Endothelial cell of hepatic sinusoid (primary cell): ENCODE measurements at regions not wholly inside any gene's neighbourhood (a gene's known extent, or its start where the extent isn't known, plus 50 kb on each side); places are given as distances from the start of the nearest gene placed in this dataset.

ENCODE experiments used
- in situ Hi-C: cut with HindIII; loops from 2 replicates; pipeline ENCODE4 v1.10.0; 2017; ENCODE audit warnings: low sequenced_read_pairs

DNA sequence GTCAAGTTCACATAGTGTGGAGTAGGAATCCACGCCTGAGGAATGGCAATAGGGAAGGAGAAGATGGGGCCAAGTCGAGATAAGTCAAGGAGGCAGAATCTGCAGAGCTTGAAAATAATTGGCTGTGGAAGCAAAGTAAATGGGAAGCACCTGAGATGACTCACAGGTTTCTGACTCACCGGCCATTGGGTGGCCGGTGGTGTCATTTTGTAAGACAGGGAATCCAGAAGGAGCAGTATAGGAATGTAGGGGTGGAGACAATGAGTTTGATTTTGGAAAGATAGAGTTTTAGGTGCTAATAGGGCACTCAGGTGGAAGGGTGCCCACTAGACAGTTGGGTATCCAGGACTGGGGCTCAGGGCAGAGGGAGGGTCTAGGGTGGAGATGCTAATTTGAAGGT, 201.0 kb upstream of the MAMLD1 start:
- in situ Hi-C loops = no loop called here

DNA sequence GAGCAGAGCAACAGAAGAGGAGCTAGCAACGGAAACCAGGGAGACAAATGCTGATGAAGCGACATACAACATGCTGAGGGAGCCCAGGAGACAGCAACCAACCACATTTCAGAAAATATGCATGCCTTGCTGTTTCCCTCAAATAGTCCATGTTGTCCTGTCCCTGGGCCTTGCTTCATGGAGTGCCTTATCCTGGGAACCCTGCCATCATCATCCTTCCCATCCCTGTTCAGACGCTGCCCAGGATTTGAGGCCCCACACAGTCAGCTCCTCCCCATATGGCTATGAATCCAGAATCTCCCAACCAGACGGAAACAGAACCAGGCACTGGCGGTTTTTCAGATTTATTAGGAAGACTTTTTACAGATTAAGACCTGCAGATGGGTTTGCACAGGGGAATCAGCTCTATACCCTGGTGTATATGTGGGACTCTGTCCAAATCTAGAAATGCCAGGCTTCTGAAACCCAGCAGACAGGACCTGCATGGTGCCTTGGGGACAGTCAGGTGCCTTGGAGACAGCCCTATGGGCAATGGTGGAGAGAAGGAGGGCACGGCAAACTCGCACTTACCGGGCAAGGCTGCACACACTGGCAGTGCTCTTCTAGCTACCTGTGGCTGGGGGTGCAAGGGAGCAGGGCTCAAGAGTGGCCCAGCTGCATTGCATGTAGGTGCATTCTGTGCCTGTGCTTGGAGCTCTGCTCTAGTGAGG, 199.7 kb upstream of the MAMLD1 start:
- in situ Hi-C loops = no loop called here

DNA sequence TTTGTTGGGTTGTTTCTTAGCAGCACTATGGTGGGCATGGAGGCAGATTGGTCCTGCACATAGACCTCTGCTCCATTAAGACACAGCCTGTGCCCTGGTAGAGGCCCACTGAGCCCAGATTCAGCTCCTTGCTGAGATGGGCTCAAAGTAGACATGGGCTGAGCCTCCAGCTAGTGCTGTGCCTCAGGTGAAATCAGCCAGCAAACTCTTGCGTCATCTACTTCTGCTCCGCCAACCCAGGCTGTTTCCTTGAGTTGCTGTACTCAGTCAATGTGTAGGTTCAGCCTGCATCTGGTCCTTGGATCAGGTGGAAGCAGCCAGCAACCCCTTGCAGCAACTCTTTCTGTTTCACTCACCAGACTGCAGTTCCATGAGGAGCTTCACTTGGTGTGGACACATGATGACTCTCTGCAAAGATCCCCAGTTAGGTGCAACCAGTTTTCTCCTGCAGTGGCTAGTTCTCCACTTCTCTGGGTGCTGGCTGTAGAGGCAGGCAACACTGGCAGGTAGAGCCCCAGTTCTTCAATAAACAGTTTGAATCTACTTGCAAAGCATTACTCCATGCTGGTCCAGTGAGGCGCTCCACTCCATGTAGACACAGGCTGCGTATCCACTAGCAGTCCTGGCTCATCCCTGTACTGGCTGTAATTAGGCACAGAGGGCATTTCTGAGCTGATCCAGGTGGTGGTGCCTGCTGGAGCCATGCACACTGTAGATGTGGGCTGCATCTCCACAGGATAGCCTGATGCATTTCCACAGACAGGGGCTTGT, 199.0 kb upstream of the MAMLD1 start:
- in situ Hi-C loops = no loop called here

DNA sequence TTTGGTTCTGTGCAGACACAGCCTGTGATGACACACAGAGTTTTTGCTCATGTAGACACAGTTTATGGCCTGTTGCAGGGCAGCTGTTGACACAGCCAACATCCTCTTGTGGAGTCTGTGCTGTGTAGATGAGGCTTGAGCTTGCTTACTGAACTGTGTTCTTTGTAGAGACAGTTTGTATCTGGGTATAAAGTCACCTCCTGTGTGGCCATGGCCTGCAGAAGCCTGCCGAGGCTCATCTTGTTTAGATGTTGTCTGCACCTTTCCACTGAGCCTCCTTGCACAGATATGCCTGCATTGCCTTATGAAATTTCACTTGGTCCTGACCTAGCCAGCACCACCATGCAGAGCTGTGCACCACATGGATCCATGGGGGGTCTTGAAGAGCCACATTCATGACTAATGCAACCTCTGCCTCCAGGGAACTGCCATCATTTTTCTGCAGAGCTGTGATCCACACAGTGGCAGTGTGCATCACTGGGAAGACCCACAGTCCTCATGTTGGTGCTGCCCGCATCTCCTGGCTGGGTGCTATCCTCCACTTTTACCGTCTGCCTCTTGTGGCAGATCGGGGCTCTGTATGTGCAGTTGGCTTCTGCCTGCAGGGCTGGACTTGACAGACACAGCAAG, 198.0 kb upstream of the MAMLD1 start:
- in situ Hi-C loops = no loop called here

DNA sequence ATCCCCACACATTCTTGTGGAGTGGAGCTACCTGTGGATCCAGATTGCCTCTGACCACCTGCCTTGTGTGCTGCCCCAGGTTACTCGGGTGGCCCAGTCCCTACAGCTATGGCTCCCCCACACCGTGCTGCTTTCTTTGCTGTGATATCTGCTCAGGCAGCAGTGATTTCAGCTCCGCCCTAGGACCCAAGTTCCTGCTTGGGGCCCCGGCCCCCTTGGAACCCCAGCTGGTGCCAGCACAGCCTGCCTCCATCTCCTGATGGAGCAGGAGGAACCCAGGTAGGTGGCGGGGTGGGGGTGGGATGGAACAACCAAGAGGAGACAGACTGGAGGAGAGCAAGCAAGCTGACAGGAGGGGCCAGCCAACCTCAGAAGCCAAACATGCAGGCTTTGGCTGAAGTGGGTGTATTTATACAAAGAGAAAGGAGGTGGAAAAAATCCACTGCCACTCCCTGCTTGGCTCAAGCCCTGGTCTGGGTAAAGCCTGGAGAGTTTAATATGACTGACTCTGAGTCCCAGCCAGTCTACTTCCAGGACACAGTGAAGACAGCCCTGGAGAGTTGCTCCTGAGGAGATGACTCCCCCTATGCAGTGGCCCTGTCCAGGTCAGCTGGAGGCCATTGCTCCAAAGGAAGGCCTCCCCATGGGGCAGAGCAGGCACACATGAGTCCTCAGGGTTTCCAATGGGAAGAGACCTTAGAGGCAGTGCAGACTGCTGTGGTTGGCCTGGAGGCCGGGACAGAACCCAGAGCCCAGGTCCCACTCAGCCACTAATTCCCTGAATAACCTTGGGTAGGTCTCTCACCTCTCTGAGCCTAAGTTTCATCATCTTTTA, 197.1 kb upstream of the MAMLD1 start:
- in situ Hi-C loops = no loop called here

DNA sequence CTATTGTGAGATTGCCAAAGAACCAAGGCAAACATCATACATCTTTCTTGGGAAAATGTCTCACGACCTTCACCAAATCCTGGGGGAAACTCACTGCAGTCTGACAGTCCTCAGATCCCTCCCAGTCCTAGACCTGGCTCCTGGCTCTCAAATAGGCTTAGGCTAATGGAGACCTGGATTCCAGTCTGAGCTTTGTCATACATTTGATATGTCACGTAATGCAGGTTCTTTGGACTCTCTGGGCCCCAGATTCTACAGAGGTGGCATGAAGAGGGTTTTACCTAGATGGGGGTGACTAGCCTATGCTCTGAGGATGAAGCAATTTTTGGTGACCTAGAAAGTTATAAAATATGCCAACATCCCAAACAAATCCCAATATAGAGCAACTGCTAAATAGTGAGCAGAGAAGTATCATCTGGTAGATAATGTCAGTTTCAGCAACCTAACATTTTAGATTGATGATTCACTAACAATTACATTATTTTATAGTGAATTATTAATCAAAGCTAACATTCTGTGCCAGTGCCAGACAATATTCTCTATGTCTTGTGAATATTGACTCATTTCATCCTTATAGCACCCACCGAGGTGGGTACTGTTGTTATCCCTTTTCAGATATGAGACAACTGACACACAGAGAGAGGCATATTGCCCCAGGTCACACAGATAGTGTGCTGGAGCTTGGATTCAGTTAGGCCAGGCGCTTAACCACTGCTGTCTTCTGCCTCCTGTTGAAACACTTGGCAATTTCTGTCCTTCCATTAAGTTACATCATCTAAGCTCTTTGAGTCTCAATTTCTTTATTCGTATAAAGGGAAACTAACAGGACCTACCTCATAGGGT, 195.4 kb upstream of the MAMLD1 start:
- in situ Hi-C loops = no loop called here

DNA sequence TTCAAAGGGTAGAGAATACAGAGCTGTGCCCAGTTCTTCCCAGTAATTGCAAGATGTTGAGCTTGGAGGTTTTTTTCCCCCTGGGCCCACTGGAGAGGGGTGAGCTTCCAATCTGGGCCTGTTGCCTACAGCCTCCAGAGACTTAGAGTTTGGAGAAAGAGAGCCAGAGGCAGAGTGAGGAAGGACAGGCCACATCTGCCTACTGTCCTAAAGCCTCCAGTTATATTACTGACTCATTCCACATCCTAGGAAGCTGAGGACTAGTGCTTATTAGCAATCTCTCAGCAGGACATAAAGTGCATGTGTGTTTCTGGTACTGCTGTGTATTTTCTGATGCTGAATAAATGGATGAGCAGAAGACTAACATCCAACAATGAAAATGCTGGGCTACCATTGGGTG, 181.0 kb upstream of the MAMLD1 start:
- in situ Hi-C loops = no loop called here

DNA sequence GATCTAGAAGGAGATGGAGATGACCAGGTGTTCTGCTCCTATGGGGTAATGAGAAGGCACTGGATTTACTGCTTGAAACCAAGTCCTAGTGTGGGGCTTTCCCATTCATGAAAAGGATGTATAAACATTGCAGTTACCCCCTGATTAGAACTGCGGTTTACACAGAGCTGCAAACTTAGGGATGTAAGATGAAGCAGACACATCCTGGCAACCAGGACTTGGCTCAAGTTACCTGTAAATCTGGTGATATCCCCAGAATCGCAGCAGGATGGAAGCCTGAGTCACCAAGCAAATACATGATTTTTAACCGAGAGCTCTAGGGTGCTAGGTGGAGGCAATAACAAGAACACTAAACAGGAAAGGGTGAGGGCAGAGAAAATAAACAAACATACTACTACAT, 178.6 kb upstream of the MAMLD1 start:
- in situ Hi-C loops = no loop called here

DNA sequence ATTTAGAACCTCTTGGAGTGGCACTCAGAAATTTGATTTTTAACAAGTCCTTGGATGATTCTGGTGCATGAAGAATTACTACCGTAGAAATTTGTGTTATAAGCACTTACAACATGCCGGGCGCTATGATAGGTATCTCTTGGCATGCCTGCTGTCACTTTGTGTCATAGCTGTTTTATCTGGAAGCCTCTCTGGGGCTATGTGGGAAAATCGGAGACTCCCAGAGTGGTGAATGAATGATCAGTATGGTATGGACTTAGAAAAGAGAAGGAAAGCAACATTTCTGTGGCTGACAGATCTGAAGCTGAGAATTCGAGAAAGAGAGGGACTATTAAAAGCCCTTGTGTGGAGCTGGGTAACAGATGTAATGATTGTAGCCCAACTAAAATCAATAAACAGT, 177.4 kb upstream of the MAMLD1 start:
- in situ Hi-C loops = no loop called here

DNA sequence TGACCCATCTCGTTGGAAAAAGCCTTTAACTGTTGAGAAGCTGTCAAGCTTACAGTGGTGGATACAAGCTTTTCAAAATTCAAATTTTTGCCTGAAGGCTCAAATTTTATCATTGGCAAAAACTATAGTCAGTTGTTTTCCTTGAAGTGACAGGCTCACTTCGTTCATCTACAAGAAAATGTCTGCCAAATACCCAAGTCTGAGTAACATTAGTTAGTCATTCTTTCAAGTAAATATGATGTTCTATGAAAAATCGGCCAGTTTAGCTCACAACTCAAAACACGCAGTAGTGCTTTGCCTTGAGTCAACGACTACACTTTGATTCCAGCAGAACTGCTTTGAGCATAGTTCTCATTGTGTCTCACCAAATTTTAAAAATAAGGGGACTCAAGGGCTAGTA, 170.3 kb upstream of the MAMLD1 start:
- in situ Hi-C loops = no loop called here

DNA sequence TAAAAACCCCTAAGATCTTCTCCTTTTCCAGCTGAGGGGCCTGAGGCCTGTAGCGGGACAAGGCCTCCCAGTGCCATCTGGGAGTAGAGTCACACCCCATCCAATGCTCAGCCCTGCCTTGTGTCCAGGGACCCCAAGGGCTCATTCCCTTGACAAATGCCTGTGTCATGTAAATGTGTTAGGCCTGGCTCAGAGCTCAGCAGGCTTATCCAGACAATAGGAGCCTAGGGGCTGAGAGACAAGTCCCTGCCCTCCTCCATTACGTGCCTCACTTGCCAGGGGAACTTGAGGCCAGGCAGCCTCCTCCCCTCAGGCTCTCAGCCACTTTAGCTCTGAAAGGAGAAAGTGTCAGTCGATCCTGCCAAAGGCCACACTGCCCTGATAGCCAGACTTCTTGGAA, 166.8 kb upstream of the MAMLD1 start:
- in situ Hi-C loops = no loop called here

DNA sequence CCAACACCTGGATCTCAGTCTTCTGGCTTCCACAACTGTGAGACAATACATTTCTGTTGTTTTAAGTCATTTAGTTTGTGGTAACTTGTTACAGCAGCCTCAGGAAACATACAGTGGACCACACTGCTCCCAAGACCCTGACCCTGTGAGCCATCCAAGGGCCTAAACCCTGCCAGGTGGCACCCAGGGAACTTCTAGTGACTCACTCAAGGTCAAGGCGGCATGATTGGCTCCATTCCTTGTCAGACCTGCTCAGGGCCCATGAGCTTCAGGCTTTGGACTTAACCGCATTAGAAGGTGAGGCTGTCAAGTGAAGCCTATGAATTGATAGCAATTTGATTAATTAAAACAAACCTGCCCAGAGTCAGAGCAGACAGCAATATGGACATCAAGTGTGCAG, 165.7 kb upstream of the MAMLD1 start:
- in situ Hi-C loops = no loop called here

DNA sequence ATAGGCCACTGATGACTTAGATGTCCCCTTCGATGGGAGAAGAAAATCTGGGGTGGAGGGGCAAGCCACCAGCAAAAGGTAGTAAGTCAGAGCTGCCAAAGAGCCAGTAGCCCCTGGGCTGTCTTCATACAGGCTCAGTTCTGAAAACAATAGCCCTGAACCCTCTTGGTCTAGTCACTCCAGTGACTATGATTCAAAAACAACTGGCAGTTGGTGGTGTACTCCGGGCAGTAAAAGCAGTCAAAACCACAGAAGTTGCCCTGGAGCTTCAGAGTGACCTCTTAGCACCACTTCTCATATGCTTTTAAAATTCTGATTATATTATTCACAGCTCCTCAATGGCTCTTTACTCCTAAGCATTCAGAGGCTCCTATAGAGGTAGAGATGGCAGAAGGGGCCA, 164.3 kb upstream of the MAMLD1 start:
- in situ Hi-C loops = no loop called here

DNA sequence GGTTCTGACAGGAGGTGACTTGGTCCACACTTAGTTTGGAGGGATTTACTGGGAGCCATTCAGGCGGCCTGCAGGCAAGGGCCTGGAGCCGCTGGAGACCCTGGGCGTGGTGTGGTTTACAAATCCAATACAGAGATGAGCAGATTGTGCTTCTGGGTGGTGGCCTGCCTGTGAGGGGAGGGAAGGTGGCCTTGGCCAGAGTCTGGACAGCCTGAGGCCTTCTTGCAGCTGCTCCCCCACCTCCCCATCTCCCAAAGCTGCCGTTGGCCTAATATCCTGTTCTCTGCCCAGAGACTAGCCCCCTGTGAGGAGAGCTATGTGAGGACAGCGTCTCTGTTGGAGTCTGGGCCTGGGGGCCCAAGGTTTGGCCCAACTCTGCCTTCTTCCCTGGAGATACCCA, 163.9 kb upstream of the MAMLD1 start:
- in situ Hi-C loops = no loop called here

DNA sequence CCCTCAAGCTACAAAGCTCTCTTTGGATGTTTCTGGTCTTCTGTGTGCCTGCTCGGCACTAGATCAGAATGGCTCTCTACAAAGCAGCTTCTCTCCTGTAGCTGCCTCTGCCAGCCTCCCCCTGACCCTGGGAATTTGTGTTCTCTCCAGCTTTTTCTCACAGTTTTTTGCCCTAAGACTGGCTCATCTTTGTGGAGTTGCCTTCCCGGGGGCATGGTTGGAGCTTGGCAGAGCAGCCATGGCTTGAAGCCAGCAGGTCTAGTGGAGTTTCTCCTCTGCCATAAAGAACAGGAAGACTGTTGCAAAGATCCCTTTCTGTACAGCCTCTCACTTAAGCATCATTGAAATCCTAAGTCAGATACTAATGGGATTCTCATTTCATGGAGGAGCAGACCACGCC, 163.3 kb upstream of the MAMLD1 start:
- in situ Hi-C loops = no loop called here

DNA sequence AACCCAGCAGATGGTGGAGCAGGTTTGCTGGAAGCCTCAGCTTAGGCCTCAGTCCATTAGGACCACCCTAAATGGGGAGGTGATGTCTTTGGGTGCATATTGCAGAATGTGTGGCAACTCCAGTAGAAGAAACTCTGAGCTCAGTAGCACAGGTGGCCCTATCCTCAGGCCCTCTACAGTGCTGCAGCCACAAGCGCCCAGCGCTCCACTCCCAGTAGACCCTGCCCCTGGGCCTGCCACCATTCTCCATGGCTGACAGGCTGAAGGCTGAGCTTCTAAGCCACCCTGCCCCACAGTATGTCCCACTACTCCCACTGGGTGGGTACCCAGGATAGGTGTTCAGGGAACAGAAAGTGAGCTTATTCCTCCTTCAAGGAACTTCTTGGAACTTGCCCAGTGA, 162.8 kb upstream of the MAMLD1 start:
- in situ Hi-C loops = no loop called here

DNA sequence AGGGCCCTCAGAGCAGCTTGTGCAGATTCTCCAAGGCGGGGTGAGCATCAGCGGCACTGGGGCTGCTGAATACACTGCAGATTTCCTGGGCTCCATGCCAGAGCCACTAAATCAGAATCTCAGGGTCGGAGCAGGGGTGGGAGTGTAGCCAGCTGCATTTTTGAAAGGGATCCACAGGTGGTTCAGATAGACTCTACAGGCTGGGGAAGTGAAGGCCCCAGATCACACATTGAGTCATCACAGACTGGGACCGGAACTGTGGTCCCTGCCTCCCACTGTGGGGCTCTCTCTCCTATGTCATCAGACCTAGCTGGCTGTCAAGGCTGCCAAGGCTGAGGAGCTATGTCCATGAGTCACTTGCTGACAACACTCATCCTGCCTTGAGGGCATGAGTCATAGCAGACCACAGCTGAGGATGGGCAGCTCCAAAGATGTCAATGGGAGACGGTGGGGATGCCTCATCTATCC, 162.3 kb upstream of the MAMLD1 start:
- in situ Hi-C loops = no loop called here

DNA sequence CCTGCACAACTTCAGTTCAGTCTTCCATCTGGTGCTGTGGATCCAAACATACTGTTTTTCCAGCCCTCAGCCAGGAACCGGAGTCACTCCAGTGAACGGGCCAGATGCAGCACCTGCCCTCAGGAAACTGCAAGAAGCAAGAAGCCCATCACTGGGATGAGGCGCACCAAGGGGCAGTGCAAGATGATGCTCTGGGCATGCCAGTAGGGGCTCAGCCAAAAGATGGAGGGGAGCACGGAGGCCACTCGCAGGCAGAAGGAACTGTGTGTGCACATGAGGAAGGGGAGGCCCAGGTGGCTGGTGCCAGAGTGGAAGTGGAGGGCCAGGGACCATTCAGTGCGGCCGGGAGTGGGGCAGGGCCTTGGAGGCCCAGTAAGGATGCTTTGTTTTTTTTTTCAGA, 161.7 kb upstream of the MAMLD1 start:
- in situ Hi-C loops = no loop called here

DNA sequence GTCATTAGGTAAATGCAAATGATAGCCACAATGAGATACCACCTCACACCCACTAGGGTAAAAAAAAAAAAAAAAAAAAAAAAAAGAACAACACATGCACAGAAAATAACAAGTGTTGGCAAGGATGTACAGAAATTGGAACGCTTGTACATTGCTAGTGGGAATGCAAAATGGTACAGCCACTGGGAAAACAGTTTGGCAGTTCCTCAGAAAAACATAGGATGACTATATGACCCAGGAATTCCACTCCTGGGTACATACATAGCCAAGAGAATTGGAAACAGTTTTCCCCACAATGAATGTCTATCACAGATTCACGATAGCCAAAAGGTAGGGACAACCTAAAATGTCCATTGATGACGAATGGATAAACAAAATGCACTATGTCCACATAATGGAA, 161.3 kb upstream of the MAMLD1 start:
- in situ Hi-C loops = no loop called here

DNA sequence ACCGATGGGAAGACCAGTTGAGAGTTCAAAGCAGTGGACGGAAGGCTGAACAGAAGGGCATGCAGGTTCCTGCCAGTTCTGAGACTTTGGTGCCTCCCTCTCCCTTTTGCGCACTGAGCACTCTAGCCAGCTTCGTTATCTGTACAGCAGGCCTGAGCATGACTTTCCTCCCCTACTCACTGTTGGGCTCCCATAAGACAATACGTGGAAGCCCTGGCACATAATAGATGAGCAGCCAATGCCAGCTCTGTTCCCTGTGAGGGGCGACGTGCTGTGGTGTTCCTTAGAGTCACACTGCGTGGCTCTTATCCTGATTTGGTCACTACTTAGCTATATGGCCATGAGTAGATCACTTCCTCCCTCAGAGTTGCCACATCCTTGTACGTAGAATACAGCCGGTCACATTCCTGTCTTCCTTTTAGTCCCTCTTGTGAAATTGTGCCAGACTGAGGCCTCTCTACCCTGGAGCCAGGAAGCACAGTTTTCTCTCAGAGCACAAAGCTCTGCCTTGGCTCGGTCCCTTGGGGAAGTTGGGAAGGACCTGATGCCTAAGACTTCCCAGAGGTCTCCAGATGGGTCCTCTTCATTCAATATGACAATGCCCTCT, 160.4 kb upstream of the MAMLD1 start:
- in situ Hi-C loops = no loop called here
